ENCODE measurements at regions not wholly inside any gene's neighbourhood (a gene's known extent, or its start where the extent isn't known, plus 50 kb on each side); places are given as distances from the start of the nearest gene placed in this dataset.
"Not testable (repeated sequence)": the region's sequence is repeated elsewhere in the genome, so short reads cannot be mapped to it uniquely, and the experiment has no call there.

- no peak for DNase-seq
Measured at GRCh38 chr1:189706594-189706993, 771.1 kb downstream of the BRINP3 start.

GRCh38 chr1:189708674-189709073 is 769.0 kb downstream of the BRINP3 start:
- no peak for DNase-seq

GRCh38 chr1:189718147-189718795 is 759.4 kb downstream of the BRINP3 start:
- DNase-seq, result not testable (repeated sequence)

GRCh38 chr1:189726806-189727205 is 750.9 kb downstream of the BRINP3 start:
- DNase-seq, result no peak

- no peak for DNase-seq
Measured at GRCh38 chr1:189751311-189751710, 726.4 kb downstream of the BRINP3 start.

- DNase-seq, result no peak
Measured at GRCh38 chr1:189752461-189752995, 725.1 kb downstream of the BRINP3 start.

- not testable (repeated sequence) for DNase-seq
Measured at GRCh38 chr1:189755100-189755499, 722.6 kb downstream of the BRINP3 start.

- DNase-seq, result no peak
Measured at GRCh38 chr1:189764391-189765320, 713.0 kb downstream of the BRINP3 start.

- no peak for DNase-seq
Measured at GRCh38 chr1:189769448-189769847, 708.2 kb downstream of the BRINP3 start.

- no peak for DNase-seq
Measured at GRCh38 chr1:189774721-189775287, 702.9 kb downstream of the BRINP3 start.

- no peak for DNase-seq
Measured at GRCh38 chr1:189775343-189775742, 702.3 kb downstream of the BRINP3 start.

- no peak for DNase-seq
Measured at GRCh38 chr1:189779034-189779433, 698.6 kb downstream of the BRINP3 start.

GRCh38 chr1:189782295-189782694 is 695.4 kb downstream of the BRINP3 start:
- no peak for DNase-seq

GRCh38 chr1:189783456-189783855 is 694.2 kb downstream of the BRINP3 start:
- DNase-seq, result no peak

- DNase-seq, result no peak
Measured at GRCh38 chr1:189786761-189787160, 690.9 kb downstream of the BRINP3 start.

- no peak for DNase-seq
Measured at GRCh38 chr1:189787201-189787600, 690.5 kb downstream of the BRINP3 start.

- DNase-seq, result no peak
Measured at GRCh38 chr1:189790335-189790734, 687.3 kb downstream of the BRINP3 start.

GRCh38 chr1:189803364-189803763 is 674.3 kb downstream of the BRINP3 start:
- no peak for DNase-seq

GRCh38 chr1:189804352-189804751 is 673.3 kb downstream of the BRINP3 start:
- no peak for DNase-seq

- DNase-seq, result no peak
Measured at GRCh38 chr1:189805735-189806134, 671.9 kb downstream of the BRINP3 start.

GRCh38 chr1:189810639-189811038 is 667.0 kb downstream of the BRINP3 start:
- DNase-seq, result not testable (repeated sequence)

GRCh38 chr1:189811960-189812359 is 665.7 kb downstream of the BRINP3 start:
- no peak for DNase-seq

- no peak for DNase-seq
Measured at GRCh38 chr1:189816558-189816957, 661.1 kb downstream of the BRINP3 start.

- no peak for DNase-seq
Measured at GRCh38 chr1:189819751-189820150, 657.9 kb downstream of the BRINP3 start.

Data from activated CD4-positive, alpha-beta T cell treated with anti-CD3 and anti-CD28 coated beads, Interleukin-2, amount 50 U/mL, for 48 hours (primary cell).